Spinal cord (tissue), 9 donors: ENCODE measurements at regions not wholly inside any gene's neighbourhood (a gene's known extent, or its start where the extent isn't known, plus 50 kb on each side); places are given as distances from the start of the nearest gene placed in this dataset.

Source experiments
- DNase-seq, 6 donors: peaks; one replicate each; pipeline versions ENCODE4 v3.0.0 to v3.0.0-alpha.2; 2013 to 2015; ENCODE audit warnings: low spot score in 6 of 6, low read depth in 4 of 6
- H3K27ac ChIP-seq: one replicate; pipeline ENCODE4 v1.5.1; 2013; ENCODE audit warnings: low read depth, low read length, control low read depth
- H3K27me3 ChIP-seq: one replicate; pipeline ENCODE4 v1.6.1; 2013; ENCODE audit warnings: low read length; ENCODE audit not compliant: control insufficient read depth, insufficient read depth
- H3K36me3 ChIP-seq: one replicate; pipeline ENCODE4 v1.6.1; 2013; ENCODE audit warnings: low read length; ENCODE audit not compliant: control insufficient read depth, insufficient read depth
- H3K4me1 ChIP-seq: one replicate; pipeline ENCODE4 v1.6.1; 2013; ENCODE audit warnings: low read length; ENCODE audit not compliant: control insufficient read depth, insufficient read depth
- H3K4me3 ChIP-seq: one replicate; pipeline ENCODE4 v1.5.1; 2013; ENCODE audit warnings: low read depth, low read length, control low read depth
- H3K9me3 ChIP-seq: one replicate; pipeline ENCODE4 v1.6.1; 2013; ENCODE audit warnings: low read length; ENCODE audit not compliant: control insufficient read depth, insufficient read depth
- WGBS: methylation state at CpG from one replicate; pipeline ENCODE4 v1.1.5; 2013; ENCODE audit warnings: missing lambda C conversion rate; ENCODE audit not compliant: insufficient coverage; 5-methylcytosine and 5-hydroxymethylcytosine counted together
- donor health status: healthy.

- no peaks in the 10 kb centered on the region for H3K36me3 ChIP-seq
- no peaks in the 10 kb centered on the region for H3K4me1 ChIP-seq
- H3K27me3 ChIP-seq = no peaks in the 10 kb centered on the region
- no peak overlapping the region for H3K27ac ChIP-seq
- H3K9me3 ChIP-seq = no peaks in the 10 kb centered on the region
- peak in 1 of 6 donors; percentile 45 for DNase-seq
- no peak overlapping the region for H3K4me3 ChIP-seq
- 53% methylated on average over 3 of the region's 3 CpGs for WGBS
Measured at GRCh38 chr10:83673316-83673715, 466.0 kb upstream of the GHITM start.

- Histone ChIP-seq H3K9me3 (no peaks in the 10 kb centered on the region), H3K4me1 (no peaks in the 10 kb centered on the region), H3K27ac (no peak overlapping the region), H3K4me3 (no peak overlapping the region), H3K27me3 (no peaks in the 10 kb centered on the region), H3K36me3 (no peaks in the 10 kb centered on the region)
- WGBS = 38% methylated on average over 3 of the region's 4 CpGs
- DNase-seq = no peak
Measured at GRCh38 chr10:83677795-83678194, 461.5 kb upstream of the GHITM start.

- Histone ChIP-seq H3K4me1 (no peaks in the 10 kb centered on the region), H3K27ac (no peak overlapping the region), H3K4me3 (no peak overlapping the region), H3K36me3 (no peaks in the 10 kb centered on the region), H3K27me3 (no peaks in the 10 kb centered on the region), H3K9me3 (no peaks in the 10 kb centered on the region)
- DNase-seq = no peak
- WGBS = 92% methylated on average over 2 of the region's 3 CpGs
Measured at GRCh38 chr10:83678850-83679249, 460.5 kb upstream of the GHITM start.

GRCh38 chr10:83680470-83680891, 458.8 kb upstream of the GHITM start:
- Histone ChIP-seq H3K4me1 (no peaks in the 10 kb centered on the region), H3K27me3 (no peaks in the 10 kb centered on the region), H3K27ac (no peak overlapping the region), H3K9me3 (no peaks in the 10 kb centered on the region), H3K4me3 (no peak overlapping the region), H3K36me3 (no peaks in the 10 kb centered on the region)
- peak in 5 of 6 donors; percentile 12 to 89 (median 20) for DNase-seq
- WGBS = 22% methylated on average over 2 of the region's 7 CpGs

- Histone ChIP-seq H3K4me1 (no peaks in the 10 kb centered on the region), H3K9me3 (no peaks in the 10 kb centered on the region), H3K27ac (no peak overlapping the region), H3K4me3 (no peak overlapping the region), H3K36me3 (no peaks in the 10 kb centered on the region), H3K27me3 (no peaks in the 10 kb centered on the region)
- WGBS = 100% methylated on average over 1 of the region's 2 CpGs
- DNase-seq = no peak
Measured at GRCh38 chr10:83682414-83682813, 456.9 kb upstream of the GHITM start.

GRCh38 chr10:83685458-83685857, 453.9 kb upstream of the GHITM start:
- H3K27ac ChIP-seq = no peak overlapping the region
- H3K36me3 ChIP-seq = no peaks in the 10 kb centered on the region
- no peaks in the 10 kb centered on the region for H3K27me3 ChIP-seq
- H3K4me3 ChIP-seq = no peak overlapping the region
- no peaks in the 10 kb centered on the region for H3K9me3 ChIP-seq
- no peak for DNase-seq
- 44% methylated on average over 3 of the region's 5 CpGs for WGBS
- H3K4me1 ChIP-seq = no peaks in the 10 kb centered on the region

- Histone ChIP-seq H3K36me3 (no peaks in the 10 kb centered on the region), H3K27ac (no peak overlapping the region), H3K4me1 (no peaks in the 10 kb centered on the region), H3K27me3 (no peaks in the 10 kb centered on the region), H3K4me3 (no peak overlapping the region), H3K9me3 (no peaks in the 10 kb centered on the region)
- no CpG with 5 or more reads among the region's 2 CpGs for WGBS
- no peak for DNase-seq
Measured at GRCh38 chr10:83691791-83692596, 447.3 kb upstream of the GHITM start.

GRCh38 chr10:83698899-83699298, 440.4 kb upstream of the GHITM start:
- Histone ChIP-seq H3K27me3 (no peaks in the 10 kb centered on the region), H3K36me3 (no peaks in the 10 kb centered on the region), H3K9me3 (no peaks in the 10 kb centered on the region), H3K27ac (no peak overlapping the region), H3K4me3 (no peak overlapping the region), H3K4me1 (no peaks in the 10 kb centered on the region)
- WGBS = no CpG with 5 or more reads among the region's 2 CpGs
- DNase-seq = no peak

GRCh38 chr10:83701799-83702198, 437.5 kb upstream of the GHITM start:
- Histone ChIP-seq H3K4me3 (no peak overlapping the region), H3K27me3 (no peaks in the 10 kb centered on the region), H3K4me1 (no peaks in the 10 kb centered on the region), H3K27ac (no peak overlapping the region), H3K36me3 (no peaks in the 10 kb centered on the region), H3K9me3 (no peaks in the 10 kb centered on the region)
- 94% methylated on average over 2 of the region's 3 CpGs for WGBS
- DNase-seq = no peak

GRCh38 chr10:83702731-83703130, 436.6 kb upstream of the GHITM start:
- WGBS = no CpG with 5 or more reads among the region's 3 CpGs

More at GRCh38 chr10:83702731-83703130, 436.6 kb upstream of the GHITM start:
- Histone ChIP-seq H3K36me3 (no peaks in the 10 kb centered on the region), H3K27me3 (no peaks in the 10 kb centered on the region), H3K27ac (no peak overlapping the region), H3K4me3 (no peak overlapping the region), H3K4me1 (no peaks in the 10 kb centered on the region), H3K9me3 (no peaks in the 10 kb centered on the region)
- peak in 1 of 6 donors; percentile 38 for DNase-seq
